ENCODE measurements at regions not wholly inside any gene's neighbourhood (a gene's known extent, or its start where the extent isn't known, plus 50 kb on each side); places are given as distances from the start of the nearest gene placed in this dataset.
"Not testable (repeated sequence)": the region's sequence is repeated elsewhere in the genome, so short reads cannot be mapped to it uniquely, and the experiment has no call there.

DNA sequence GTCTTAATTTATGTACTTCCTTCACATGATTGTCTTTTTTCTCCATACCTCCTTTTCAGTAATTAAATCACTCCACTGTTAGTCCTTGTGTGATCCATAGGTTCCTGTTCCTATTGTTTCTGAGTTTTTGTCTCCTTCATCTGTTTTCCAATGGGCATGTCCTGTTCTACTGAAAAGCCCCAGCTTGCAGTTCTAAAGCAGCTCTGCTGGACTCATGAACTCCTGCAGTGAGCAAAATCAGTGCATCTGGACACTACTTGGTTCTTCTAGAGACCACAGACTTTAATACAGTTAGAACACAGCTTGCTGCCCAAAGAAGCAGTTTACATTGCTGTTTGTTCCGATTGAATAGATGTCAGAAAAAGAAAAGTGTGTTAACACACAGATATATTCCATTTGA, 593.3 kb upstream of the HS3ST5 start:
- intact Hi-C loops (cut with micrococcal nuclease; ENCODE audit: unreplicated experiment): no loop called here

DNA sequence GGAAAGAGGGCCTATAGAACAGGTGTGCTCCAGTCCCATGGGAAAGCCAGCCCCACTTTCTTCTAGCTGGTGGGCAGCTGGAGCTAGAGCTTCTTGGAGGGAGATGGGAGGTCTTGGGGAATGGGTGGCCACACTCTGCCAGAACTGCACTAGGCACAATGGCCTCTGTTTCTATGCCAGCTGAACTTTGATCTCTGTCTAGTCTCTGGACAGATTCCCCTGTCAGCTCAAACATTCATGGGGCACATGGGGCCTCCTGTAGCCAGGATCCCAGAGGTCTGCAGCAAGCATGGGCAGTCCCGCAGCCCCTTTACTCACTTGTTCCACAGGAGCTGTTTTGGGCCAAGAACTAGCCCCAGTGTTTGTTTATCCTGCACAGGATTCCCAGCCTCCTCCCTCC, 591.3 kb upstream of the HS3ST5 start:
- H3K36me3 Mint-ChIP-seq (ENCODE audit: insufficient read depth, unreplicated experiment): no peaks in the 10 kb centered on the region
- CTCF ChIA-PET: interaction anchor here (0.6 kb wide), 1 partner anchor 44 kb away, joined by 9 read pairs; no protein-coding TSS in a partner anchor
- no peak for DNase-seq
- BruUV-seq (replicated peaks): no TSS peak
- no peaks in the 10 kb centered on the region for H3K27me3 Mint-ChIP-seq (ENCODE audit: unreplicated experiment)
- intact Hi-C loops (cut with micrococcal nuclease; ENCODE audit: unreplicated experiment): no loop called here
- no peak overlapping the region for H3K27ac Mint-ChIP-seq (ENCODE audit: unreplicated experiment)
- TF ChIP-seq, protein P1, sequence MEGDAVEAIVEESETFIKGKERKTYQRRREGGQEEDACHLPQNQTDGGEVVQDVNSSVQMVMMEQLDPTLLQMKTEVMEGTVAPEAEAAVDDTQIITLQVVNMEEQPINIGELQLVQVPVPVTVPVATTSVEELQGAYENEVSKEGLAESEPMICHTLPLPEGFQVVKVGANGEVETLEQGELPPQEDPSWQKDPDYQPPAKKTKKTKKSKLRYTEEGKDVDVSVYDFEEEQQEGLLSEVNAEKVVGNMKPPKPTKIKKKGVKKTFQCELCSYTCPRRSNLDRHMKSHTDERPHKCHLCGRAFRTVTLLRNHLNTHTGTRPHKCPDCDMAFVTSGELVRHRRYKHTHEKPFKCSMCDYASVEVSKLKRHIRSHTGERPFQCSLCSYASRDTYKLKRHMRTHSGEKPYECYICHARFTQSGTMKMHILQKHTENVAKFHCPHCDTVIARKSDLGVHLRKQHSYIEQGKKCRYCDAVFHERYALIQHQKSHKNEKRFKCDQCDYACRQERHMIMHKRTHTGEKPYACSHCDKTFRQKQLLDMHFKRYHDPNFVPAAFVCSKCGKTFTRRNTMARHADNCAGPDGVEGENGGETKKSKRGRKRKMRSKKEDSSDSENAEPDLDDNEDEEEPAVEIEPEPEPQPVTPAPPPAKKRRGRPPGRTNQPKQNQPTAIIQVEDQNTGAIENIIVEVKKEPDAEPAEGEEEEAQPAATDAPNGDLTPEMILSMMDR (IDR thresholded peaks at IDR 0.05; ENCODE audit: unreplicated experiment): no peak
- H3K9me3 Mint-ChIP-seq (ENCODE audit: low read depth, unreplicated experiment): peaks cover 8% of the 10 kb centered on the region
- no peaks in the 10 kb centered on the region for H3K4me1 Mint-ChIP-seq (ENCODE audit: low read depth, unreplicated experiment)
- no peak overlapping the region for H3K4me3 Mint-ChIP-seq (ENCODE audit: low read depth, unreplicated experiment)

More for the DNA sequence above, 593.3 kb upstream of the HS3ST5 start:
- BruUV-seq (replicated peaks): no TSS peak
- TF ChIP-seq, protein P1 (IDR thresholded peaks at IDR 0.05; ENCODE audit: unreplicated experiment): no peak
- no peak for DNase-seq
- Mint-ChIP-seq H3K4me1 (ENCODE audit: low read depth, unreplicated experiment) (no peaks in the 10 kb centered on the region), H3K36me3 (ENCODE audit: insufficient read depth, unreplicated experiment) (no peaks in the 10 kb centered on the region), H3K27ac (ENCODE audit: unreplicated experiment) (no peak overlapping the region), H3K27me3 (ENCODE audit: unreplicated experiment) (no peaks in the 10 kb centered on the region), H3K9me3 (ENCODE audit: low read depth, unreplicated experiment) (peaks cover 8% of the 10 kb centered on the region), H3K4me3 (ENCODE audit: low read depth, unreplicated experiment) (no peak overlapping the region)
- CTCF ChIA-PET: no interaction called here

GRCh38 chr6:114928731-114929130, 585.9 kb upstream of the HS3ST5 start:
- BruUV-seq (replicated peaks); H3K27me3 Mint-ChIP-seq (ENCODE audit: unreplicated experiment); H3K4me1 Mint-ChIP-seq (ENCODE audit: low read depth, unreplicated experiment); H3K36me3 Mint-ChIP-seq (ENCODE audit: insufficient read depth, unreplicated experiment); CTCF ChIA-PET; H3K27ac Mint-ChIP-seq (ENCODE audit: unreplicated experiment); intact Hi-C loops (cut with micrococcal nuclease; ENCODE audit: unreplicated experiment); DNase-seq; H3K4me3 Mint-ChIP-seq (ENCODE audit: low read depth, unreplicated experiment): not testable (repeated sequence)
- peaks cover 13% of the 10 kb centered on the region for H3K9me3 Mint-ChIP-seq (ENCODE audit: low read depth, unreplicated experiment)

DNA sequence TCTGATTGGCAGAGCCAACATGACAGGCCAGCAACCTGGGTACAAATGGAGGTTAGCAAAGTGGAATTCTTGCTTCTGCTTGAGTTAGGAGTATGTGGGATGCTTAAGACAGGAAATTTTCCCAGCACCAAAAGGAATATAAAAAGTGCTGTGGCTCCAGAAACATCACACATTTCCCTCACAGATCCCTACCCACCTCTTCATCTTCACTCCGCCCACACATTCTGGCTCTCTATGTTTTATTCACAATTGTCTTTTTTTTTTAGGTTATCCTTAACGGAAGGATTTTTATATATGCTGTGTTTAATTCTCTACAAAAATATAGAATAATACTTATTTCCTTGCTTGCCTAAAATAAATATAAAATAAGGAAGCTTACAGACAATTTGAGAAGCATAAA, 563.3 kb upstream of the HS3ST5 start:
- no TSS peak for BruUV-seq (replicated peaks)
- Mint-ChIP-seq H3K27me3 (ENCODE audit: unreplicated experiment) (no peaks in the 10 kb centered on the region), H3K36me3 (ENCODE audit: insufficient read depth, unreplicated experiment) (no peaks in the 10 kb centered on the region), H3K9me3 (ENCODE audit: low read depth, unreplicated experiment) (peaks cover 11% of the 10 kb centered on the region), H3K4me1 (ENCODE audit: low read depth, unreplicated experiment) (no peaks in the 10 kb centered on the region), H3K27ac (ENCODE audit: unreplicated experiment) (no peak overlapping the region), H3K4me3 (ENCODE audit: low read depth, unreplicated experiment) (no peak overlapping the region)
- DNase-seq: no peak
- TF ChIP-seq, protein P1 (IDR thresholded peaks at IDR 0.05; ENCODE audit: unreplicated experiment): no peak
- CTCF ChIA-PET: no interaction called here
- intact Hi-C loops (cut with micrococcal nuclease; ENCODE audit: unreplicated experiment): no loop called here

- H3K4me3 Mint-ChIP-seq (ENCODE audit: low read depth, unreplicated experiment): no peak overlapping the region
- no peak for DNase-seq
- H3K9me3 Mint-ChIP-seq (ENCODE audit: low read depth, unreplicated experiment): peaks cover 4% of the 10 kb centered on the region
- H3K27me3 Mint-ChIP-seq (ENCODE audit: unreplicated experiment): no peaks in the 10 kb centered on the region
- no TSS peak for BruUV-seq (replicated peaks)
- CTCF ChIA-PET: no interaction called here
- H3K36me3 Mint-ChIP-seq (ENCODE audit: insufficient read depth, unreplicated experiment): no peaks in the 10 kb centered on the region
- intact Hi-C loops (cut with micrococcal nuclease; ENCODE audit: unreplicated experiment): no loop called here
- no peak overlapping the region for H3K27ac Mint-ChIP-seq (ENCODE audit: unreplicated experiment)
- H3K4me1 Mint-ChIP-seq (ENCODE audit: low read depth, unreplicated experiment): no peaks in the 10 kb centered on the region
- TF ChIP-seq, protein P1 (IDR thresholded peaks at IDR 0.05; ENCODE audit: unreplicated experiment): no peak
Measured at GRCh38 chr6:114897536-114897935, 554.7 kb upstream of the HS3ST5 start.

Measured in Calu3 (cell line).